GM21528 (cell line): ENCODE measurements at regions not wholly inside any gene's neighbourhood (a gene's known extent, or its start where the extent isn't known, plus 50 kb on each side); places are given as distances from the start of the nearest gene placed in this dataset.
"Not testable (repeated sequence)": the region's sequence is repeated elsewhere in the genome, so short reads cannot be mapped to it uniquely, and the experiment has no call there.

Experiments
- ATAC-seq: cut with Tn5 transposase; IDR thresholded peaks from one replicate; pipeline ENCODE4 v1.9.1; 2021; ENCODE audit warnings: mild to moderate bottlenecking, moderate library complexity; ENCODE audit not compliant: unreplicated experiment, low FRiP score

DNA sequence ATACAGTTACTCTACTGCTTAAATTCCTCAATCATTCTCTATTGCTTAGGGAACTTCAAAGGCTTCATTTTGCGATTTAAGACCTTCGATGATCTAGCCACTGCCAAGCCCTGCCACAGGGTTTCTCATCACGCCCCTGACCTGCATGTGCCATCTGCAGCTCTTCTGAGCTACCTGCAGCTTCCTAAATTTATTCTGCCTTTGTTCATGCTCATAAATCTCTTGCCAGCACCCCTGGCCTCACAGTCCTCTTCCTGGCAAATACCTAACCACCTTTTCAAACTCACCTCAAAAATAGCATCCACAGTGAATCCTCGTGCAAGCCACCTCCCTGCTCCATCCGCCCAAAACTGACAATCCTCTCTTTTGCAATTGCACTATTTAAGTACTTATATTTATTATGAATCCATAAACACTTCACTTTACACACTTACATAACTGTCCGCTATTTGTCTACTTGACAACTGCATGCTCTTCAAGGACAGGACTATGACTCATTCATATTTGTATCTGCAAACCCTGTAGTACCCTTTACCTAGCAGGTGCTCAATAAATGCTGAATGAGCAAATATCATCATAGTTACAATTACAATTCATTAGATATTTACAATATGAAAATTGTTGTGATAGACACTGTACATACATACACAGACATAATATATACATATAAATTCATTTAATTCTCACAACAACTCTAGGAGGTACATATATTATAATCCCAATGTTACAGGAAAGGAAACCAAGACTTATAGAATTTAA, 280.0 kb upstream of the RASGEF1B start:
- no peak for ATAC-seq

DNA sequence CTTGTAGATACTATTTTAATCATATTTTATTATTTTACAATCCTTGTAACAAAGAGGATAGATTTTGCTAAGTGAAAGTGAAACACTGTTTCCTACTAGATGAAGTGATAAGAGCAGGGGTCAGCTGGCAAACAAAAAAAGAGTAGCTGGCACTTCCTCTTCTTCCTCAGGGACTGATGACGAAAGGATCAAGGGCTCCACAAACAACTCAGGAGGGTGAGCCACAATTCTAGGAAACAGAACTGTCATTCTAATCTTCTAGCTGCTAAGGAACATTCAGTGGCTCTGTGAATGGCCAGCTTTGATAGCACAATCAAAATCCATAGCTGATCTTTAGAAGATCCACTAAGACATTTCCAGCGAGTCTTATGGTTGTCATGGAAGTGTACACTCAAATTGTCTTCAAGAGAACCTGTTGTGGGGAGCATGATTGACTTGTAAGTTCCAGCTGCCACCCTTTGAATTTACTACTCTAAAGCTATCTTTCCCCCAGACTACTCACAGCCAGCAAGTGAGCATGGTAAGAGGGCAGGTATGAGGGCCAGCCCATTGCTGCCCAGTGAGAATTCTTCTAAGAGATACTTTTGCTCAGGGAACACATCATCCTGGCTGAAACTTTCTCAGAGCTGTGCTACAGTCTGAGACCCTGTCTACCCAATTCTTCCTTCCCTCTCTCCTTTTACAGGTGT, 275.7 kb upstream of the RASGEF1B start:
- no peak for ATAC-seq

DNA sequence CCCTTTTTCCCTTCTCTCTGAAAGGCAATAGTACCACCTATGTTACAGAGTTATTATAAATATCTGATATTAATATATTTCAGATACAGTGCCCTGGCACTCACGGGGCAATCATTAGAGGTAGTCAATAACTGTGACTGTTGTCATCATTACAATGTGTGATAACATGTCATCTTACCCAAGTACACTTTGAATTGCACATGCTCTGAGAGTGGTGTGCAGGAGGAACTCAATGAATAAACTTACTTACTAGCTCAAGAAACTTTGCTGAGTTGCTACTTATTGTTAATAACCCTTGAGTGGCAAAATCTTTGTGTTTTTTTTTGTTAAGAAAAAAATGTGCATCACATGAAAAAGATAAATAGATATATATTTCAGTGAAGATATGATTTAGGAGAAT, 275.1 kb upstream of the RASGEF1B start:
- no peak for ATAC-seq

DNA sequence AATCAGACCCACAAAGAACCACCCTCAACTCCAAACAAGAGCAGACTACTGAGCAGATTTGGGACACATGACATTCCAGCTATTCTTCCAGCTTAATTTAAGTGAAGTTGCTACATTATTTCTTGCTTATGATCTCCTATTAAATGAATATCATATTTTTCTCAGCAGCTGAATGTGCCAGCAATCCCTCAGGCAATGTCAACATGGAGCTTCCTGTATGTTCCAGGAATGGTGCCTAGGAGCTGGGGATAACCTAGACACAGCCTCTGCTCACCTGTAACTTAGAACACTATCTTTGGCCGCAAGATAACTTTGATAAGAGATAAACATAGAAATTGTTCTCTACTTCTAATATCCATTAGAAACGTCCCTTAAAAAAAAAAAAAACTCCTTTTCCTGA, 274.4 kb upstream of the RASGEF1B start:
- no peak for ATAC-seq

DNA sequence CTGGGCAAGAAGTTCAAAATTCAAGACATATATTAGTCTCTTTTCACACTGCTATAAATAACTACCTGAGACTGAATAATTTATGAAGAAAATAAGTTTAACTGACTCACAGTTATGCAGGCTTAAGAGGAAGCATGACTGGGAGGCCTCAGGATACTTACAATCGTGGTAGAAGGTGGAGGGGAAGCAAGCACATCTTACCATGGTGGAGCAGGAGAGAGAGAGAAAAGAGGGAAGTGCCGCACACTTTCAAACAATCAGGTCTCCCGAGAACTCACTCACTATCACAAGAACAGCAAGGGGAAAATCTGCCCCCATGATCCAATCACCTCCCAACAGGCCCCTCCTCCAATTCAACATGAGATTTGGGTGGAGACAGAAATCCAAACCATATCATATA, 273.3 kb upstream of the RASGEF1B start:
- no peak for ATAC-seq

DNA sequence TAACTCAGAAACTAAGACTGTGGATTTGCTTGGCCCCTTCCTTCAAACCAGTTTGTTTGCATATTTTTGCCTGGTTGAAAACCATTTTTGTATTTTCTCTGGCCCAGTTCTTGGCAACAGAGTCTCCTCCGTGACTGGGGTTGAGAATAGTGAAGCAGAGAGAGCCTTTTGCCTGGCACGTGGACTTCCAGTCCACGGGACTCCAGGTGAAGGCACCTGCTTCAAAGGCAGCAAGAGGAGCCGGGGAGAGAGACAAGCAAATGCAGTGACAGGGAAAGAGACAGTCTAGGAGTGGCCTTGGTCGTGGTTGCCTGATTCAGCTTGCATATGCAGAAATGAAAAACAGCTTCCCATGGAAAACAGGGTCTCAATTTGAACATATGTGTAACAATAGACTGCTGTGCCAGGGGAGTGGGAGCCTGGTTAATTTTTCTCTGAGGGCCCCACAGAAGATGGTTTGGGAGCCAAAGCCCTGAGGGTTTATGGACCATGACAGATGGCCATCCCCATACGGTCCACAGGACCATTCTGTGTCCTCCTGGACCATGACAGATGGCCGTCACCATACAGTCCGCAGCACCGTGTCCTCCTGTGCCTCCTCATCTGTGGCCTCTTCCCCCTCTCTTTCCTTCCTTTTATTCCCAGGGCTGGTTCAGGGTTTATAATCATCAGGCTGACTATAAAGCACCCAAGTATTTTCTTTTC, 272.2 kb upstream of the RASGEF1B start:
- ATAC-seq: no peak

GRCh38 chr4:81740487-81740886, 268.8 kb upstream of the RASGEF1B start:
- ATAC-seq: no peak

DNA sequence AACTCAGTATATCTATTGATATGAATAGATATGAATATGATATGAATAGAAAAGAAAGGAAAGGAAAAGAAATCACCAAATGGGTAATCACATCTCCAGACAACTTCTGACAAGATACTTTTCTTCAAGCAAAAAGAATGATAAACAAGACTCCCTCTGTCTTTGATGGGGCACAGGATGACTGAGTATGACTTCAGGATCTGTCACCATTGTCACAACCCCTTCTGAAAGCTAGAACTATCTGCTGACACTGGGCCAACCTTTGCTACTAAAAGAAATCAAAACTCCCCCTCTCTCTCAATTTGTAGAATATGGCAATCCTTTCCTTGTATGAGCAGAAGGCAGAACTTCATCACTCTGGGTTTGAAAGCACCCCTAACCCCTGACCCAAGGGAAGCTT, 267.2 kb upstream of the RASGEF1B start:
- ATAC-seq: no peak

DNA sequence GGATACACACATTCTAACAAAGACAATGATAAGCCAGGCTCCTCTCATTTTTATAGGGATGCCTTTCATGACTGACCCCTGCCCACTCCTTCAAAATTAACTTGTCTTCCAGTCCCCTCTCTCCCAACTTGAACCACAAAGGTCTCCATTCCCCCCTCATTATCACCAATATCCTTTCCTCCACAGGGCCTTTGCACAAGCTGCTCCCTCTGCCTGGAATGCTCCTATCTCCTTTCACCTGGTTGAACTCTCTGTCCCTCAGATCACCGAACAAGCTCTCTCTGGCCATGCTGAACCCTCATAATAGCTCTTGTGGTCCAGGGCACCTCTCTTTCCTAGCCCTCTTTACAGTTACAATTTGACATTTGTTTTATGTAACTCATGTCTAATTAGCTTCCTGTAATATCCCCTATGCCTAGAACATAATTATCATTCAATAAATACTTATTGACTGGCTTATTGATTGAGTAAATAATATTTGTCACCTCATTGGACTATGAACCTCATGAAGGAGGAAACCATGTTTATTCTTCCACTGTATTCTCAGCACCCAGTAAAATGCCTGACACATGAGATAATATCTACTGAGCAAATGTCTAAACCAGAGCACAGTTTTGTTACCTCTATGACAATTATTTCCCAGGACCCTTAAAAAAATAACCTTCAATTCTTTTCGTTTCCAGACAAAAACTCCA, 266.3 kb upstream of the RASGEF1B start:
- no peak for ATAC-seq

- no peak for ATAC-seq
Measured at GRCh38 chr4:81736324-81736723, 264.6 kb upstream of the RASGEF1B start.

DNA sequence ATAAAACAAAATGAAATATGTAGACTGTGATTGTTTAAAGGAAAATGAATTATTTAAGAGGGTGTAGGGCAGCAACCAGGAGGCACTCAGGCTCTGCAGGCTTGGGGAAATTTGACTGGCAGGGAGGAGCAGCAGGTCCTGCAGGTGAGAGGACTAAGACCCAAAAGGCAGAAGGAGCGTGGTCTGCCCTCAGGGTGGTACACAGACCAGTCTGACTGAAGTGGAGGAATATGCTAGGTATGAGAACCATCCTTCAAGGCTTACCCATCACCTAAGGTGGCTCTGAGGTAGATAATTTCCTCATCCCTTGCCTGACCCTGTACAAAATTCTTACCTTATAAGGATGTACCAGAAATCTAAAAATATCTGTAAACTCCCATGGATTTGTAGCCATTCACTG, 261.3 kb upstream of the RASGEF1B start:
- ATAC-seq: no peak

DNA sequence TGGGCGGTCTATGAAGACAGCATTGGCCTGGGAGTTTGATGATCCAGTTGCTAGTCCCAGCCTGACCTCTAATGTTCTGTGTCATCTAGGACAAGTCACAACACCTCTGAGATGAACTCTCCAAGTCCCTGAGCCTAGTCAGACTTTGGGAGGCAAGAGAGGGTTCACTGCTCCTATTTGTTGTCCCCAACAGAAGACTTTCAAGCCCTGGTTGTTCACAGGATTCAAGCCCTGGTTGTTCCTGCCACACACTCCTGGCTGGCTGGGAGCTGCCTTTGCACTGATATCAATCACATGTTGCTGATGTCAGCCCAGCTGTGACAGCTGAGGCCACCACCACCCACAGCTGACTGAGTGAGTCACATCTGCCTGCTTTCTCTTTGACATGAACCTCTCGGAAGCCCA, 253.2 kb upstream of the RASGEF1B start:
- peak; percentile 90 for ATAC-seq

GRCh38 chr4:81723927-81724587, 252.3 kb upstream of the RASGEF1B start:
- no peak for ATAC-seq

DNA sequence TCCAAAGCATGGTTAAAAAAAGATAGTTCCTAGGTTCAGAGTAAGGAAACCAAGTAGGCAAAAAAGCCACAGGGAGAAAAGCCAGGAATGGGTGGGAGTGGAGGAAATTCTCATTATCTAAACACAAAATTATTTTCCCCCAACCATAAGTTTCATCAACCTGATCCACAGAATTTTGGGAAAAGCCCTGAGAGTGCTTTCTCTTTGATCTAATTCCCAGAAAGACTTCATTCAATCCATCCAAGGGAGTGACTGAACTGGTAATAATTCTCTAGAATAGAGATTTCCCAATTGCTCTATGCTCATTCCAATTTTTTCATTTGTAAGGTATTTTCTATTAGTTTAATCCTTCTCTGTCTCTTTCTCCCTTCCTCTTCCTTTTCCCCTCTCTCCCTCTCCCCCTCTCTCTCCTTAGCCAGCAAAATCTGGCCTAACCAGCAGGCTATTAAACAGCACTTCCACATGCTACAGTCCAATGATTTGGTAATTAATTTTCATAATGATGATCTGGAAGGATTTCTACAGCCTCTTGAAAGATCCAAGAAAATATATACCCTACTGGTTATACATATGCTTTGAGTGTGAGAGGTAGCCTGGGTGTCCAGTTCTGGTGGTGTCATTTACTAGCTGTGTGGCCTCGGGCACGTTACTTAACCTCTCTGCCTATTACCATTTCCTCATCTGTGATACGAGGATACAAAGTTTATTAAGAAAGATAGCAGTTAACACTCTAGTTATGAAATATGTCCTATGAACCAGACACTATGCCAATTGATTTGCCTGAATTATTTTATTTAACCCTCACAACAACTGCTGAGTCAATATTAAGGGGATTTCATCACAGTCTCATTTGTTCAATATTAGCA, 251.5 kb upstream of the RASGEF1B start:
- no peak for ATAC-seq

DNA sequence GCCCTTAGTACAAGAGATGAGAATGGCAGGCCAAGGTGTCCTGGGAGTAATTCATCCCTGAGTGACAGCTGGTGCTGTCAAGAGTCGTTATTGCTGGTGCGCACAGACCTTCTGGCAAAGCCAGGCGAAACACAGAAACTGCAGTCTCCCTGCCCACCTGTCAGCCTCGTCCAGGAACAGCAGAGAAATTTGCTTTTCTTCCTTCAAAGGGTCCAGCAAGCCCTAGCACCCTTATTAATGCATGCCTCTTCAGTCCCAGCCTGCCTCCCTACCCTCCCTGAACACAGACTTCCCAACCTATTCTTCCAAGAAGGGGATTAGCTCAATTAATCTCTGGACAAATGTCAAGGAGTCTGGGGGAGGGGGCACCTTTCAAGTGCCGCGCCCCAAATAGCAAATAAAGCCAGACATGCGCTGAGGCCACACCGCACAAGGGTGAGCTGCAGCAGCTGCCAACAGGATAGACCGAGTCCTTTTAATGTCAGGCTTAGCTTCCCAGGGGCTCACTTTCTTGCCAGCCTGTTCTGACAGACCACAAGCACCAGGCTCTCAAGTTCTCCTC, 250.7 kb upstream of the RASGEF1B start:
- ATAC-seq: no peak

GRCh38 chr4:81715757-81716156, 244.1 kb upstream of the RASGEF1B start:
- no peak for ATAC-seq

- not testable (repeated sequence) for ATAC-seq
Measured at GRCh38 chr4:81715357-81715756, 243.7 kb upstream of the RASGEF1B start.

- ATAC-seq: no peak
Measured at GRCh38 chr4:81714291-81714690, 242.6 kb upstream of the RASGEF1B start.

DNA sequence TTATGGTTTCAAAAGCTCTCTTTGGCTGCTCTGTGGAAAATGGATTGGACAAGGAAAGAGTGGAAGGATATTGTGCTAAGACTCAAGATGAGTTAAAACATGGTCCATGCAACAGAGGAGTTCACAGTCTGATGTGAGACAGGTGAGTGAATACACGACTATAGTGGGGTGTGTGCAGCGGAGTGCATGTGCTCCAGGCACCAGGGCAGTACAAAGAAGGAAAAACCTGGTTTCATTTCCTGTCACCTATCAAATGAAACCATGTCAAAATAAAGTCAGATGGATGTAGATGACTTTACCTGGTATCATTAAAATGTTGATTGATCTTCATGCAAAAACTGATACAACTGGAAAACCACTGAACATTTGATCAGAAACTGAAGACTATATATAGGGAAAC, 241.0 kb upstream of the RASGEF1B start:
- ATAC-seq: no peak
